ENCODE measurements at regions not wholly inside any gene's neighbourhood (a gene's known extent, or its start where the extent isn't known, plus 50 kb on each side); places are given as distances from the start of the nearest gene placed in this dataset.

DNA sequence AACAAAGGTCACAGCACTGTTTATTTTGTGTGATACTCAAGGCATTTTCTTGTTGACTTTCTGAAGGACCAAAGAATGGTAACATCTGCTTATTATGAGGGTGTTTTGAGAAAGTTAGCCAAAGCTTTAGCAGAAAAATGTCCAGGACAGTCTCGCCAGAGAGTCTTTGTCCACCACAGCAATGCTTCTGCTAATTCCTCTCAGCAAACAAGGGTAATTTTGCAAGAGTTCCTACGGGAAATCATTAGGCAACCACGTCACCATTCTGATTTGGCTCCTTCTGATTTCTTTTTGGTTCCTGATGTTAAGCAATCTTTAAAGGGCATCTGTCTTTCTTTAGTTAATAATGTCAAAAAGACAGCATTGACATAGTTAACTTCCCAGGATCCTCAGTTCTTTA, 639.3 kb upstream of the STEAP1 start:
- Histone ChIP-seq H2AFZ (ENCODE audit: low read depth, low read length) (no peak overlapping the region), H3K36me3 (replicated peaks; ENCODE audit: low read depth, low read length) (no peaks in the 10 kb centered on the region), H3K4me2 (ENCODE audit: low read length) (no peak overlapping the region), H3K27ac (ENCODE audit: low read length) (no peak overlapping the region), H4K20me1 (ENCODE audit: insufficient read depth, low read length) (no peaks in the 10 kb centered on the region), H3K9me3 (ENCODE audit: insufficient read depth, low read length) (no peaks in the 10 kb centered on the region), H3K4me3 (ENCODE audit: low read length) (no peak overlapping the region), H3K79me2 (ENCODE audit: low read length) (no peaks in the 10 kb centered on the region), H3K27me3 (ENCODE audit: low read depth, low read length) (no peaks in the 10 kb centered on the region), H3K4me1 (ENCODE audit: low read length) (no peaks in the 10 kb centered on the region), H3K9ac (ENCODE audit: low read length) (no peak overlapping the region)
- no peak for TF ChIP-seq EZH2phosphoT487 (IDR thresholded peaks at IDR 0.05; ENCODE audit: low read depth)
- TF ChIP-seq, protein P1, sequence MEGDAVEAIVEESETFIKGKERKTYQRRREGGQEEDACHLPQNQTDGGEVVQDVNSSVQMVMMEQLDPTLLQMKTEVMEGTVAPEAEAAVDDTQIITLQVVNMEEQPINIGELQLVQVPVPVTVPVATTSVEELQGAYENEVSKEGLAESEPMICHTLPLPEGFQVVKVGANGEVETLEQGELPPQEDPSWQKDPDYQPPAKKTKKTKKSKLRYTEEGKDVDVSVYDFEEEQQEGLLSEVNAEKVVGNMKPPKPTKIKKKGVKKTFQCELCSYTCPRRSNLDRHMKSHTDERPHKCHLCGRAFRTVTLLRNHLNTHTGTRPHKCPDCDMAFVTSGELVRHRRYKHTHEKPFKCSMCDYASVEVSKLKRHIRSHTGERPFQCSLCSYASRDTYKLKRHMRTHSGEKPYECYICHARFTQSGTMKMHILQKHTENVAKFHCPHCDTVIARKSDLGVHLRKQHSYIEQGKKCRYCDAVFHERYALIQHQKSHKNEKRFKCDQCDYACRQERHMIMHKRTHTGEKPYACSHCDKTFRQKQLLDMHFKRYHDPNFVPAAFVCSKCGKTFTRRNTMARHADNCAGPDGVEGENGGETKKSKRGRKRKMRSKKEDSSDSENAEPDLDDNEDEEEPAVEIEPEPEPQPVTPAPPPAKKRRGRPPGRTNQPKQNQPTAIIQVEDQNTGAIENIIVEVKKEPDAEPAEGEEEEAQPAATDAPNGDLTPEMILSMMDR (IDR thresholded peaks at IDR 0.05; ENCODE audit: low read depth, low read length) = no peak

DNA sequence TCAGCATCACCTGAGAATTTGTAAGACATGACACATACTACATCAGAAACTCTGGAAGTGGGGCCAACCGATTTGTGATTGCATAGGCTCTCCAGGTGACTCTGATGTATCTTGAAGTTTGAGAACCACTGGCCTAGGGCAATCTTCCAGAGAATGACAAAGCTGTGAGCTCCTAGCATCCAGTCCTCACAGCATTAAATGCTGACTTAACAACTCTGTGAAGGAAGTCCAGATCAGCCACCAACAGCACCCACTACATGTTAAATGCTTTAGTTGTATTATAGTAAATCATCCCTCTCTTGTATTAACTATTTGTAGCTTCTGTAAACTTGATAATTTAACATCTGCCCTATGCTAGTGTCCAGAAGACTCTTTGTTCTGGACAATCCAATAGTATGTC, 636.5 kb upstream of the STEAP1 start:
- Histone ChIP-seq H3K27ac (ENCODE audit: low read length) (no peak overlapping the region), H3K4me3 (ENCODE audit: low read length) (no peak overlapping the region), H4K20me1 (ENCODE audit: insufficient read depth, low read length) (no peaks in the 10 kb centered on the region), H3K9me3 (ENCODE audit: insufficient read depth, low read length) (no peaks in the 10 kb centered on the region), H3K27me3 (ENCODE audit: low read depth, low read length) (no peaks in the 10 kb centered on the region), H2AFZ (ENCODE audit: low read depth, low read length) (no peak overlapping the region), H3K4me2 (ENCODE audit: low read length) (no peak overlapping the region), H3K4me1 (ENCODE audit: low read length) (no peaks in the 10 kb centered on the region), H3K79me2 (ENCODE audit: low read length) (no peaks in the 10 kb centered on the region), H3K36me3 (replicated peaks; ENCODE audit: low read depth, low read length) (no peaks in the 10 kb centered on the region), H3K9ac (ENCODE audit: low read length) (no peak overlapping the region)
- TF ChIP-seq, protein P1 (IDR thresholded peaks at IDR 0.05; ENCODE audit: low read depth, low read length) = no peak
- TF ChIP-seq EZH2phosphoT487 (IDR thresholded peaks at IDR 0.05; ENCODE audit: low read depth) = no peak

DNA sequence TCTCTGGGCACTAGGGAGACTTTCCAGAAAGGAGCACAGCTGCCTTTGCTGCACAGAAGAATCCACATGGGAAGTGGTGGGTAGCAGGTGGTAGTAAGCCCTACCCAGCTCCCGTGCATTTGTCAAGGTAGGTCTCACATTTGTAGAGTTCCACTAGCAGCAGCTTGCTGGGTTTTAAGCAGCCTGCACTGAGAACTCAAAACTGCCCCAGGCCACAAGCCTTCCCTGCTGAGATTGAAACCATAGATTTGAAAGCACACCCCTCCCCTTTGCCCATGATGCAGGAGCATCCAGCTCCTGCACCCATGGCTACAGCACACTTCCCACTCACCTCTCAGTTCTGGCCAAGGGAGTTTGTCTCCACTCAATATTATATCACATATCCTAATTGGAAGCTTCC, 604.5 kb upstream of the STEAP1 start:
- H3K27ac ChIP-seq (ENCODE audit: low read length) = no peak overlapping the region
- H3K36me3 ChIP-seq (replicated peaks; ENCODE audit: low read depth, low read length) = no peaks in the 10 kb centered on the region
- no peaks in the 10 kb centered on the region for H3K9me3 ChIP-seq (ENCODE audit: insufficient read depth, low read length)
- H3K9ac ChIP-seq (ENCODE audit: low read length) = no peak overlapping the region
- H3K4me3 ChIP-seq (ENCODE audit: low read length) = no peak overlapping the region
- TF ChIP-seq, protein P1 (IDR thresholded peaks at IDR 0.05; ENCODE audit: low read depth, low read length) = no peak
- no peak for TF ChIP-seq EZH2phosphoT487 (IDR thresholded peaks at IDR 0.05; ENCODE audit: low read depth)
- H4K20me1 ChIP-seq (ENCODE audit: insufficient read depth, low read length) = no peaks in the 10 kb centered on the region
- H2AFZ ChIP-seq (ENCODE audit: low read depth, low read length) = no peak overlapping the region
- no peaks in the 10 kb centered on the region for H3K79me2 ChIP-seq (ENCODE audit: low read length)
- no peaks in the 10 kb centered on the region for H3K27me3 ChIP-seq (ENCODE audit: low read depth, low read length)
- H3K4me1 ChIP-seq (ENCODE audit: low read length) = no peaks in the 10 kb centered on the region
- no peak overlapping the region for H3K4me2 ChIP-seq (ENCODE audit: low read length)

DNA sequence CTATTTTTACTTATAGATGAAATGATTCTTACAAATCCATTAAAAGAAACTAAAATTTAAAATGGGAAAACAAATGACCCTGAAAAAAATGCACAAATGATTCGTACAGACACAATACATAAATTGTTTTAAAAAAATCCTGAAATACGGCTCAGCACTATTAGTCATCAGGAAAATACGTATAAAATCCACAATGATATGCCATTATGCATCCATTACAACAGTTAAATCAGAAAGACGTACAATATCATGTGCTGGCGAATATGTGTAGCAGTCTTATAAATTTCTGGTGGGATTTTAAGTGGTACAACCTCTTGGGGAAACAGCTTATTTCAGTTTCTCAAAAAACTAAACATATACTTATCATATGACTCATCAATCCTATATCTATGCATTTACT, 600.1 kb upstream of the STEAP1 start:
- no peaks in the 10 kb centered on the region for H3K9me3 ChIP-seq (ENCODE audit: insufficient read depth, low read length)
- no peaks in the 10 kb centered on the region for H3K27me3 ChIP-seq (ENCODE audit: low read depth, low read length)
- H3K4me3 ChIP-seq (ENCODE audit: low read length) = no peak overlapping the region
- H4K20me1 ChIP-seq (ENCODE audit: insufficient read depth, low read length) = no peaks in the 10 kb centered on the region
- no peaks in the 10 kb centered on the region for H3K4me1 ChIP-seq (ENCODE audit: low read length)
- no peak for TF ChIP-seq EZH2phosphoT487 (IDR thresholded peaks at IDR 0.05; ENCODE audit: low read depth)
- TF ChIP-seq, protein P1 (IDR thresholded peaks at IDR 0.05; ENCODE audit: low read depth, low read length) = no peak
- no peak overlapping the region for H2AFZ ChIP-seq (ENCODE audit: low read depth, low read length)
- no peaks in the 10 kb centered on the region for H3K79me2 ChIP-seq (ENCODE audit: low read length)
- H3K4me2 ChIP-seq (ENCODE audit: low read length) = no peak overlapping the region
- H3K27ac ChIP-seq (ENCODE audit: low read length) = no peak overlapping the region
- no peaks in the 10 kb centered on the region for H3K36me3 ChIP-seq (replicated peaks; ENCODE audit: low read depth, low read length)
- no peak overlapping the region for H3K9ac ChIP-seq (ENCODE audit: low read length)

All from OCI-LY3 (cell line).